ENCODE measurements at regions not wholly inside any gene's neighbourhood (a gene's known extent, or its start where the extent isn't known, plus 50 kb on each side); places are given as distances from the start of the nearest gene placed in this dataset.

- no peak for DNase-seq (ENCODE audit: low spot score)
Measured at GRCh38 chr4:18942874-18943273, 921.3 kb upstream of the LCORL start.

GRCh38 chr4:18938343-18939099, 917.0 kb upstream of the LCORL start:
- DNase-seq (ENCODE audit: low spot score), result no peak

GRCh38 chr4:18937746-18938145, 916.2 kb upstream of the LCORL start:
- DNase-seq (ENCODE audit: low spot score), result no peak

GRCh38 chr4:18937080-18937479, 915.5 kb upstream of the LCORL start:
- DNase-seq (ENCODE audit: low spot score), result no peak

GRCh38 chr4:18935659-18936345, 914.2 kb upstream of the LCORL start:
- DNase-seq (ENCODE audit: low spot score), result no peak

- DNase-seq (ENCODE audit: low spot score), result no peak
Measured at GRCh38 chr4:18934197-18934596, 912.6 kb upstream of the LCORL start.

GRCh38 chr4:18932730-18933339, 911.3 kb upstream of the LCORL start:
- DNase-seq (ENCODE audit: low spot score), result no peak

- no peak for DNase-seq (ENCODE audit: low spot score)
Measured at GRCh38 chr4:18931643-18932377, 910.3 kb upstream of the LCORL start.

GRCh38 chr4:18930487-18930886, 908.9 kb upstream of the LCORL start:
- DNase-seq (ENCODE audit: low spot score), result no peak

GRCh38 chr4:18923496-18924161, 902.1 kb upstream of the LCORL start:
- DNase-seq (ENCODE audit: low spot score), result no peak

- DNase-seq (ENCODE audit: low spot score), result no peak
Measured at GRCh38 chr4:18917689-18918088, 896.1 kb upstream of the LCORL start.

- DNase-seq (ENCODE audit: low spot score), result no peak
Measured at GRCh38 chr4:18914182-18914581, 892.6 kb upstream of the LCORL start.

- DNase-seq (ENCODE audit: low spot score), result no peak
Measured at GRCh38 chr4:18894928-18895327, 873.4 kb upstream of the LCORL start.

GRCh38 chr4:18882468-18882867, 860.9 kb upstream of the LCORL start:
- no peak for DNase-seq (ENCODE audit: low spot score)

- no peak for DNase-seq (ENCODE audit: low spot score)
Measured at GRCh38 chr4:18881556-18881955, 860.0 kb upstream of the LCORL start.

- DNase-seq (ENCODE audit: low spot score), result no peak
Measured at GRCh38 chr4:18880871-18881270, 859.3 kb upstream of the LCORL start.

GRCh38 chr4:18878561-18878960, 857.0 kb upstream of the LCORL start:
- no peak for DNase-seq (ENCODE audit: low spot score)

- no peak for DNase-seq (ENCODE audit: low spot score)
Measured at GRCh38 chr4:18869166-18869565, 847.6 kb upstream of the LCORL start.

- no peak for DNase-seq (ENCODE audit: low spot score)
Measured at GRCh38 chr4:18860836-18861530, 839.4 kb upstream of the LCORL start.

GRCh38 chr4:18859468-18859867, 837.9 kb upstream of the LCORL start:
- no peak for DNase-seq (ENCODE audit: low spot score)

GRCh38 chr4:18858229-18858922, 836.8 kb upstream of the LCORL start:
- DNase-seq (ENCODE audit: low spot score), result no peak

Data from HuH-7 (cell line).